Uterus (tissue), 3 donors: ENCODE measurements at regions not wholly inside any gene's neighbourhood (a gene's known extent, or its start where the extent isn't known, plus 50 kb on each side); places are given as distances from the start of the nearest gene placed in this dataset.

Experiments used
- DNase-seq, 2 donors: peaks; one replicate each; pipeline ENCODE4 v3.0.0-alpha.2; 2019 to 2020
- H3K27ac ChIP-seq, 2 donors: fragments of 200-600 bp; sonication (generic); 1 replicate in 1 of 2; 2 replicates in 1 of 2; pipeline ENCODE4 v1.5.1; 2016 to 2018
- H3K27me3 ChIP-seq, 2 donors: fragments of 200-600 bp; sonication (generic); one replicate each; pipeline ENCODE4 v1.5.1; 2018 to 2019; ENCODE audit warnings: control low read depth in 1 of 2
- H3K36me3 ChIP-seq, 2 donors: fragments of 200-600 bp; sonication (generic); one replicate each; pipeline ENCODE4 v1.5.1; 2019; ENCODE audit warnings: control low read depth in 1 of 2
- H3K4me1 ChIP-seq, 2 donors: fragments of 200-600 bp; sonication (generic); one replicate each; pipeline ENCODE4 v1.5.1; 2018 to 2019; ENCODE audit warnings: control low read depth in 1 of 2
- H3K4me3 ChIP-seq, 2 donors: fragments of 200-600 bp; sonication (generic); 1 replicate in 1 of 2; 2 replicates in 1 of 2; pipeline ENCODE4 v1.5.1; 2018 to 2019; ENCODE audit warnings: mild to moderate bottlenecking in 1 of 2
- H3K9me3 ChIP-seq, 2 donors: fragments of 200-600 bp; sonication (generic); one replicate each; pipeline ENCODE4 v1.5.1; 2019; ENCODE audit warnings: control low read depth in 1 of 2
- POLR2A ChIP-seq, 2 donors: fragments of 450-650 bp; IDR thresholded peaks; one replicate each; pipeline ENCODE4 v1.6.1; 2016; ENCODE audit warnings: antibody characterized with exemption in 2 of 2, mild to moderate bottlenecking in 1 of 2, moderate library complexity in 1 of 2
- intact Hi-C: fragments of 100-400 bp; cut with DNase I; formaldehyde crosslinking; loops from one replicate; pipeline ENCODE4 v1.15.1; 2023; ENCODE audit warnings: low total_unique reads
- TF ChIP-seq, protein P1 (sequence below), 4 experiments: fragments of 200-600 bp in 2 of 4; fragments of 450-650 bp in 2 of 4; sonication (generic) in 2 of 4; IDR thresholded peaks; one replicate each; pipeline ENCODE4 v1.5.1; 2016 to 2019; ENCODE audit warnings: antibody characterized with exemption in 4 of 4, mild to moderate bottlenecking in 2 of 4, moderate library complexity in 1 of 4
- donor health status: DM: yes; HTN: yes; CAD: no.

DNA sequence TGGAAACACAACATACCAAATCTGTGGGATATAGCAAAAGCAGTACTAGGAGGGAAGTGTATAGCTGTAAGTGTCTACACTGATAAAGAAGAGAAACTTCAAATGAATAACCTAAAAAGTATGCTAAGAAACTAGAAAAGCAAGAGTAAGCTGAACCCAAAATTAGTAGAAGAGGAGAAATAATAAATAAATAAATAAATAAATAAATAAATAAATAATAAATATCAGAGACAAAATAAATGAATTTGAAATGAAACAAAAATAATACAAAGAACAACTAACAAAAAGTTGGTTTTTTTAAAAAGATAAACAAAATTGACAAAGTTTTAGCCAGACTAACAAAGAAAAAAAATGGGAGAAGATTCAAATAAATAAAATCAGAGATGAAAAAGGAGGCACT, 72.7 kb upstream of the TSPAN8 start:
- H3K4me1 ChIP-seq = no peaks in the 10 kb centered on the region
- H3K27me3 ChIP-seq = no peaks in the 10 kb centered on the region
- no peak for DNase-seq
- TF ChIP-seq POLR2A (IDR thresholded peaks at IDR 0.05) = no peak
- TF ChIP-seq, protein P1, sequence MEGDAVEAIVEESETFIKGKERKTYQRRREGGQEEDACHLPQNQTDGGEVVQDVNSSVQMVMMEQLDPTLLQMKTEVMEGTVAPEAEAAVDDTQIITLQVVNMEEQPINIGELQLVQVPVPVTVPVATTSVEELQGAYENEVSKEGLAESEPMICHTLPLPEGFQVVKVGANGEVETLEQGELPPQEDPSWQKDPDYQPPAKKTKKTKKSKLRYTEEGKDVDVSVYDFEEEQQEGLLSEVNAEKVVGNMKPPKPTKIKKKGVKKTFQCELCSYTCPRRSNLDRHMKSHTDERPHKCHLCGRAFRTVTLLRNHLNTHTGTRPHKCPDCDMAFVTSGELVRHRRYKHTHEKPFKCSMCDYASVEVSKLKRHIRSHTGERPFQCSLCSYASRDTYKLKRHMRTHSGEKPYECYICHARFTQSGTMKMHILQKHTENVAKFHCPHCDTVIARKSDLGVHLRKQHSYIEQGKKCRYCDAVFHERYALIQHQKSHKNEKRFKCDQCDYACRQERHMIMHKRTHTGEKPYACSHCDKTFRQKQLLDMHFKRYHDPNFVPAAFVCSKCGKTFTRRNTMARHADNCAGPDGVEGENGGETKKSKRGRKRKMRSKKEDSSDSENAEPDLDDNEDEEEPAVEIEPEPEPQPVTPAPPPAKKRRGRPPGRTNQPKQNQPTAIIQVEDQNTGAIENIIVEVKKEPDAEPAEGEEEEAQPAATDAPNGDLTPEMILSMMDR (IDR thresholded peaks at IDR 0.05) = no peak
- no peaks in the 10 kb centered on the region for H3K9me3 ChIP-seq
- H3K36me3 ChIP-seq = no peaks in the 10 kb centered on the region
- H3K27ac ChIP-seq = no peak overlapping the region
- no peak overlapping the region for H3K4me3 ChIP-seq
- intact Hi-C loops = no loop called here

DNA sequence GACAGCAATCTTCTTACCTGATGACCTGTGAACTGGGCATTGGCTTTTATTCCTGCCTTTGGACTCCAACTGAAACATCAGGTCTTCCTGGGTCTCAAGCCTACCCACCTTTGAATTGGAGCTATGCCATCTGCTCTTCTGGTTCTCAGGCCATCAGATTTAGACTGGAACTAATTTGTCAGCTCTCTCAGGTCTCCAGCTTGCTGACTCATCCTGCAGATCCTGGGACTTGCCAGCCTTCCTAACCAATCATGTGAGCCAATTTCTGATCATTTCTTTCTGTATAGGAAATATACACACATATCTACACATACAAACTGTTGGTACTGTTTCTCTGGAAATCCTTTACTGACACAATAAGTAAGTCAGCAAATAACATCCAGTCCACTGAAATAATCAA, 65.3 kb upstream of the TSPAN8 start:
- intact Hi-C loops = no loop called here
- Histone ChIP-seq H3K36me3 (no peaks in the 10 kb centered on the region), H3K9me3 (no peaks in the 10 kb centered on the region), H3K27ac (no peak overlapping the region), H3K4me1 (no peaks in the 10 kb centered on the region), H3K27me3 (no peaks in the 10 kb centered on the region), H3K4me3 (no peak overlapping the region)
- TF ChIP-seq, protein P1 (IDR thresholded peaks at IDR 0.05) = no peak
- TF ChIP-seq POLR2A (IDR thresholded peaks at IDR 0.05) = no peak
- no peak for DNase-seq

DNA sequence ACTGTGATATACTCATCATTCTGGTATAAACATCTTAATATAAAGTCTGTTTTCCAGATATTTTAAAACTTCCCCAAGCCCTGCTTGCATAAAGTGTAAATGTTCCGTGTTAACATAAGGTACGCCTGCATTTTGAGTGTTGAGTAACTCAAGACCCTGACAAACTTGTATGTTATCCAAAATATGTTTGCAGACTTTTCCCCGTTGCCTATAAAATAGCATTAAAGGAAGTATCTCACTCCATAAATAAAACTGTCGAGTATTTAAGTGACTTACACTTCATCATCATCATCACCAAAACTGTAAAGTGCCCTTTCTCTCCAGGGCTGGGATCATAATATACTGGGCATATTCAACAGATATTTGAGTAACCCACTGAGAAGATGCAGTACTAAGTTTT, 64.6 kb upstream of the TSPAN8 start:
- H3K9me3 ChIP-seq = no peaks in the 10 kb centered on the region
- no peak overlapping the region for H3K4me3 ChIP-seq
- no peaks in the 10 kb centered on the region for H3K4me1 ChIP-seq
- H3K36me3 ChIP-seq = no peaks in the 10 kb centered on the region
- TF ChIP-seq POLR2A (IDR thresholded peaks at IDR 0.05) = no peak
- TF ChIP-seq, protein P1 (IDR thresholded peaks at IDR 0.05) = no peak
- intact Hi-C loops = no loop called here
- no peaks in the 10 kb centered on the region for H3K27me3 ChIP-seq
- no peak for DNase-seq
- H3K27ac ChIP-seq = no peak overlapping the region

DNA sequence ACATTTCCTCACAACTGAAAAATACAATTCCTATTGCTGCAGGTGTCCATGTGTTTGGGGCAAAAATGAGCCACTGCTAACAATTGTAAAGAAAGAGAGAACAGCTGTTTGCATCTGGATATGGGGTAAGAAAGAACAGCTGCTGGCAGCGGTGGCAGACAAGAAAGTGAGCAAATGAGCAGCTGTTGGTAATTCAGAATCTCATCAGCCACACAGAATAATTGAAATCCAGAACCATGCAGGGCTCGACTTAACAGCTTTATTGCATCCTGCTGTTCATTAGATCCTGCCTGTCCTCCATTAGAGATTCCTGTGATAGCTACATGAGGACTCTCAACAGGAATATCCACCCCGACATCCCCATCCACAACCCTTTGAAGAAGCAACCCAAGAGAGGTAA, 62.5 kb upstream of the TSPAN8 start:
- no peak for DNase-seq
- H3K27me3 ChIP-seq = no peaks in the 10 kb centered on the region
- no peaks in the 10 kb centered on the region for H3K9me3 ChIP-seq
- no peaks in the 10 kb centered on the region for H3K36me3 ChIP-seq
- no peaks in the 10 kb centered on the region for H3K4me1 ChIP-seq
- intact Hi-C loops = no loop called here
- TF ChIP-seq, protein P1 (IDR thresholded peaks at IDR 0.05) = no peak
- TF ChIP-seq POLR2A (IDR thresholded peaks at IDR 0.05) = no peak
- no peak overlapping the region for H3K27ac ChIP-seq
- no peak overlapping the region for H3K4me3 ChIP-seq

DNA sequence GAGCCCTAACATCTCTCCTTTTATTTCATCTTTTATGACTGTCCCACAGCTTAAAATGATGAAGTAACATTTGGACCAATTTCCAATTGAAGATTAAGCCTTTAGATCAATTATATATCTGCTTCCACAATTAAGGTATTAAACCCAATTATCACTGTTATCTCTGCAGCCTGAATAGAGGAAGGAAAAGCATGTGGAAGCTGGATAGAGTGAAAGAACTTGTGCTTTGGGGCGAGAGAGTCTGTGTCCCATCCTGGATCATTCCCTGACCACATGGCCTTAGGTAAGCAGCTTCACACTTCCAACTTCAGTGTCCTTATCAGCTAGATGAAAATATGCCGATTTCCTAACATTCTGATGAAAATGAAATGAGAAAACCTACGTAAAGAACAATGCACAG, 61.4 kb upstream of the TSPAN8 start:
- no peak for DNase-seq
- Histone ChIP-seq H3K4me3 (no peak overlapping the region), H3K36me3 (no peaks in the 10 kb centered on the region), H3K4me1 (no peaks in the 10 kb centered on the region), H3K27ac (no peak overlapping the region), H3K27me3 (no peaks in the 10 kb centered on the region), H3K9me3 (no peaks in the 10 kb centered on the region)
- TF ChIP-seq POLR2A (IDR thresholded peaks at IDR 0.05) = no peak
- TF ChIP-seq, protein P1 (IDR thresholded peaks at IDR 0.05) = no peak
- intact Hi-C loops = no loop called here
